ENCODE measurements at regions not wholly inside any gene's neighbourhood (a gene's known extent, or its start where the extent isn't known, plus 50 kb on each side); places are given as distances from the start of the nearest gene placed in this dataset.
"Not testable (repeated sequence)": the region's sequence is repeated elsewhere in the genome, so short reads cannot be mapped to it uniquely, and the experiment has no call there.

DNA sequence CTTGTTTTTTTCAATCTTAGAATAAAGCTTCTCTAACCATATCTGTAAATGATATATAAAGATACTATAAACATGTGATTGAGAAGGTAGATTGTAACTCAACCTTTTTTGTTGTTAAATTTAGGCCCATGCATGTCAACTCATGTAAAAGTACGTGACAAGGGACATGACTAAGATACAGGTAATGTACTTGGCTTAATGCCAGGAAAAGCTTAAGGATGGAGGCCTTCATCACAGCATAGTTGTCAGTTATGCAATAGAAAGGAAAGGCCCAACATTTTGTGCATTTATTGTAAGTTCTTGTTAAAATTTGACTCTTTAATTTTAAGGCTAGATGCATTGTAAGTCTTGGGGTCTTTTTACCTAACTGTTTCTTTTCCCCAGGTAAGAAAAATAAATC lies 305.1 kb downstream of the LTN1 start:
- ATAC-seq (no peak), DNase-seq (ENCODE audit: missing footprints) (no peak)
- intact Hi-C loops (cut with DNase I) = no loop called here

DNA sequence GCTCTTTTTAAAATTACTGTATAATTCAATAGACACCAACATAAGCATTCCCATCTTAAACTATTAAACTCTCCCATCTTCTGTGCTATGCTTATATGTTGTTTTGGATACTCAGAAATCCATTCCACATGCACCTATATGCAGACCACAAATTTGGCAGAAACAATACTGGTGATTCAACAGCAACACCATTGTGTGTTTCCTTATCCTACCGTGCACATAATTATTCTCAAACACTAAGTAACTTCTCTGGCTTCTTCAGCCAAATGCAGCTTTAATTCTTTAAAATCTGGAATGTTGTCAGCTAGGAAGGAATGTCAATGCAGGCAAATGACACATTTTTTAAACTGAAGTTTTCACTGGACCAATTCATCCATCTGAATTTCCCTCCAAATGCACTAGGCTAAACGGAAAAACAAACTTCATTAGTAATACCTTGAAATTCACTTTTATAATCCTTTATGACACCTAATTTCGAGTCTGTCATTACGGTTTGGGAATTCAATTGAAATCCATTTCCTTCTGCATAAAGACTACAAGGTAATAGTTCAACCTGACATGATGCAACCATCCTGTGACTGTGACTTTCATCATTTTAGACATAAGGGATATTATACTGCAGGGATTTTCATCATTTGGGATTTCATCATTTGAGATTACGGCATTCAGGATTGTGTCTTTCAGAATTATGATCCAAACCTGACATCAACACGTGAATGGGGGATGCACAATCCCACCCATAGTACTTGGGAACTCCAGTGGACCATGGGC lies 308.5 kb downstream of the LTN1 start:
- DNase-seq (ENCODE audit: missing footprints) (no peak), ATAC-seq (no peak)
- intact Hi-C loops (cut with DNase I) = no loop called here

DNA sequence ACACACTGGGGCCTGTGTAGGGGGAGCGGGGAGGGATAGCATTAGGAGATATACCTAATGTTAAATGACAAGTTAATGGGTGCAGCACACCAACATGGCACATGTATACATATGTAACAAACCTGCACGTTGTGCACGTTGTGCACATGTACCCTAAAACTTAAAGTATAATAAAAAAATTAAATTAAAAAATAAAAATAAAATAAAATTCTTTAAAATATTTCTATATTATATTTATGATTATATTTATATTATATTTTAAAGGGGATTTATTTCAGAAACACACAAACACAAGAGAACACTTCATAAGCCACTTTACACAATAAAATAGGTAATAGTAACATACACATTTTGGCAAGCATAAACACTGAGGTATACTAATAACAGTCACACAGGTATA lies 309.8 kb downstream of the LTN1 start:
- ATAC-seq; intact Hi-C loops (cut with DNase I); DNase-seq (ENCODE audit: missing footprints): not testable (repeated sequence)

DNA sequence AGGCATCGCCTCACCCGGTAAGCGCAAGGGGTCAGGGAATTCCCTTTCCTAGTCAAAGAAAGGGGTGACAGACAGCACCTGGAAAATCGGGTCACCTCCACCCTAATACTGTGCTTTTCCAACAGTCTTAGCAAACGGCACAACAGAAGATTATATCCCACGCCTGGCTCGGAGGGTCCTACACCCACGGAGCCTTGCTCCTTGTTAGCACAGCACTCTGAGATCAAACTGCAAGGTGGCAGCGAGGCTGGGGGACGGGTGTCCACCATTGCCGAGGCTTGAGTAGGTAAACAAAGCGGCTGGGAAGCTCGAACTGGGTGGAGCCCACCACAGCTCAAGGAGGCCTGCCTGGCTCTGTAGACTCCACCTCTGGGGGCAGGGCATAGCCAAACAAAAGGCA lies 315.6 kb downstream of the LTN1 start:
- intact Hi-C loops (cut with DNase I); DNase-seq (ENCODE audit: missing footprints); ATAC-seq: not testable (repeated sequence)

DNA sequence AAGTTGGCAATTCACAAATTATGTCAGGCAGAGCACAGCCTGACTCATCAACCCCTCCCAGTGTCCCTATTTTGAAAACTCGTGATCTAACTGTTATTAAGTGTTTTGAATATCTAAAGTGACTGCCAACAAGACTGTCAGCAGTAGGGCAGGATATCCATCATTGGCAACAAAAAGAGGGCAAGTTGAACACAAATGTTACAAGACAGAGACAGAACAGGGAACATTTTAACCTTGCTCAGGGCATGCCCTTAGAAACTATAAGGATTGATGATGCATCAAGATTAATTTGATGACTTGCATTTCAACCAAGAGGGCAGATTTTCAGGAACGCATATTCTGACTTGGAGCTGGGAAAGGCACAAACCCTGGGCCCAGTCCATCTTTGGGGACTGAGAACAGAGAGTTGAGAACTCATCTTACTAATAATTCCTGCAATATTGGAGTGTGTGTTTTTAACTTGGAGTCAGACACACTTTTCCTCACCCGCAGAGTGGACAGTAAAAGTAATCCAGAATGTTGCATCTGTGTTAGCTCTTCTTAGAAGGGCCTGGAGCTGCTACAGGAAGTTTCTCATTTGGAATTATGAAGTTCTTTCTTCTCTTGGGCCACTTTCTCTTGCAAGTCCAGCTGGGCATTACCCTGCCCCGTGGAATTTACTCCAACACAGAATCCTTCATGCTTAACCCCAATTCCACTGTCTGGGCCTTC lies 317.2 kb downstream of the LTN1 start:
- intact Hi-C loops (cut with DNase I) = no loop called here
- peak; percentile 84 for ATAC-seq
- no peak for DNase-seq (ENCODE audit: missing footprints)

DNA sequence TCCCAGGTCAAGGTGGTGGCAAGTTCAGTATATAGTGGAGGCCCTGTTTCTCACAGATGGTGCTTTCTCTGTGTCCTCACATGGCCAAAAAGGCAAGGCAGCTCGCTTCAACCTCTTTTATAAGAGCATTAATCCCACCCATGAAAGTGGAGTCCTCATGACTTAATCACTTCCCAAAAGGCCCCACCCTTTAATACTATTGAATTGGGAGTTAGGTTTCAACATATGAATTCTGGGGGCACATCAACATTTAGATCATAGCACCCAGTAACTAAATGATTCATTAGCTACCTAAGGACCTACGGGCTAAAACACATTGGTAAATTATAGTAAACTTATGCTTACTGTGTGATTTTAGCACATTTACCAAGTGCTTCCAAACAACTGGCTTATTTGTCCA lies 317.9 kb downstream of the LTN1 start:
- intact Hi-C loops (cut with DNase I) = no loop called here
- ATAC-seq = peak; percentile 26
- DNase-seq (ENCODE audit: missing footprints) = no peak

DNA sequence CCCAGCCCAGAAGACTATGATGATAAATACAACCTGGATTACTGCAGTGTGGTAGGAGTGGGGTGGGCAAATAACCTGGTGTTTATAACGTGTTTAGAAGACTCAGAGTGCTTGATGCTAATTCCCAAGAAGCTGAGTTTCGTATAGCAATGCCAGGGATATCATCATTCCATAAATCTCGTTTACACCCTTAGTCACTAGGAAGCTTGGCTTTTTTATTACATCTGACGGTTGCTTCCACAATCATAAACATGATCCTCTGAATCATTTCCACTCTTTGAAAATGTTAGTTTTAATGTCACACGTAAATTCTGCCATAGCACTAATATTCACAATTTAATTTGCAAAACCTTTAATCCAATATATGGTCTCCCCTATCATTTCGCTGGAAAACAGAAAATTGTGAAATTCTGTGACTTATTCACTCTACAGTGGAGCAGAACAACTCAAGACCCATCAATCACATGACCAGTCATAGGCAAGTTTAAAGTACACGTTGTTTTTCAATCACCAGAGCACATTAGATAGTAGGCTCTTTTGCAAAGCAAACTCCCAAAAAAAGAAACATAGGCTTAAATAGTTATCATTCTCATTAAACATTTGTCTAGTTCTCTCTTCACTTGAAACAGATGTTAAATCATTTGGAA lies 321.0 kb downstream of the LTN1 start:
- no peak for ATAC-seq
- intact Hi-C loops (cut with DNase I) = no loop called here
- DNase-seq (ENCODE audit: missing footprints) = no peak

DNA sequence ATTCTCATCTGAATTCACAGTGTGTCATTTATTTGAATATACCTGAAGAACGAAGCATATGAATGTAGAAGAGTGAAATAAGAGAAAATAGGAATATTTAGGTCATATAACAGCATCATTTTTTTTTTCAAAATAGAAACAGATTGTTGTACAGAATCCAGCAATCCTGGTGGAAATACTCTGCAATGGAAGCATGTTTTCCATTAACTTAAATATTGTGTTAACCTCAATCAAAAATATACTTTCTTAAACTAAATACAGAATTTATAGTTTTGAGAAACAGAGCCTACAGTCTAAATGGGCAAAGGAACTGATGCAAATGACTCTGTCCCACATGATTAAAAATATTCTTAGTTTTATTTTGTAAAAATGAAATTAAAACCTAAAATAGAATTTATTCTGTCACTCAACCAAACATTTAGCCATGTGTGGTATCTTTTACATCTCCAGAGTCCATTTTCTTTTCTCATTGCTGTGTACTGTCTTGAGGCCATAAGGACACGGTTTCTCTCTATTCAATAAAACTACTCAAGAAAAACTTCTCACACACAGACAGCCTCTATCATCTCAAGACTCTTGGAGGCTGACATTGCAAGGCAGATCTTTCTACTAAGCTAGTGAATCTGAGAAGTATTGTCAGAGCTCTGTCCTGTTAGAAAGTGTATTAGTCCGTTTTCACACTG lies 322.6 kb downstream of the LTN1 start:
- DNase-seq (ENCODE audit: missing footprints) (no peak), ATAC-seq (no peak)
- intact Hi-C loops (cut with DNase I) = no loop called here

DNA sequence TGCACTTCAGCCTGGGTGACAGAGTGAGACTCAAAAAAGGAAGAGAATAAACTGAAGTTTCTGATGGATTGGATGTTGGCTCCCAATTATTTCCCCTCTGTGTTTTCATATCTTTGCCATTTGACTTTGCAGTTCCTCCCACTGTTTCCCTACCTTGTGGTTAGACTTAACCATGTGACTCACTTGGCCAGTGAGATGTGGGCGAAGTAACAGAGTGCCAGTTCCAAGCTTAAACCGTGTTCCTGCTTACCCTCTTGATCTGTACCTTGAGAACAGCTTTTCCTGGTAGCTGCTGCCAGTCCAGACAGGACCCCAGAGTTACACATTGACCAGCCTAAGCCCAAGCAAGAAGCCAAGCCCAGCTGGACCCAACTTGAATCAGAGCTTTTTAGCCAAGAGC lies 323.4 kb downstream of the LTN1 start:
- intact Hi-C loops (cut with DNase I) = no loop called here
- no peak for ATAC-seq
- no peak for DNase-seq (ENCODE audit: missing footprints)

DNA sequence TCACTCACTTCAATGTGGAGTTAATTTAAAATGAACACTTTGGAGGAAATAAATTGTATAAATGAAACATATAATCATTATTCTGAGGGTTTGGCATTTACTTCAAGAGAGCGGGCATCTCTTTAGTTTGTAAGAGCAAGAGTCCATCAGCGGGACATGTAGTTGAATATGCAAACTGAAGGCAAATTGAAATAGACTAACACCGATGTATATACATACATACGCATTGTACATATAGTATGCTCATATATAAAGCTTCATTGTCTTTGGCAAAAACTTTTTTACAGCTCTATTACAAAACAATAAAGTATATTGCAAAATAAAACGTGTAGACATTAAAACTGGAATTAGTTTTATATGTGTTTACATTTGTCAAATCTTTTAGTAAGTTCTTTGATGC lies 328.9 kb downstream of the LTN1 start:
- no peak for ATAC-seq
- intact Hi-C loops (cut with DNase I) = no loop called here
- no peak for DNase-seq (ENCODE audit: missing footprints)

DNA sequence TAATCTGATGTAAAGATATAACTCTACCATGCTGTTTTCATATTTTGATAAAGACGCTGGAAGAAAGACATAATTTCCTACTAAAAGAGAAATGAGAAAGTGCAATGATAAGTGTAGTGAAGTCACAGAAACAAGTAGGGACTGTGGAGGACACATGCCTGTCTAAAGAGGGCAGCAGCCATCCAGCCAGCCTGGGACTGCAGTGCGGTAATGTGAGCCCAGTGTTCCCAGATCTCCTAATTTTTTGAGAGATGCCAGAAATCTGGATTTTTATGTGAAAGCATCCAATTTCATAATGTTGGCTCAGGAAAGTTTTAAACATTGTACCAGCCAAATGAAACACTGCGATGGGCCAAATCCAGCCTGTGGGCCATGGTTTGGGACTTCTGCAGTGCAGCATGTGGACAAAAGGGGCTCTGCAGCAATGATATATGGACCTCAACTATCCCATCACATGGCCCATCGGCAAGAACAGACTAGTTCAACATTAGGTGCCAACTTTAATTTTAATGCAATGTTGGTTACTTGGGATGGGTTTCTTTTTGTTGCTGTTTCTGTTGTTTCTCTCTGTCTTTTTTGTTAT lies 329.5 kb downstream of the LTN1 start:
- ATAC-seq = no peak
- DNase-seq (ENCODE audit: missing footprints) = no peak
- intact Hi-C loops (cut with DNase I) = no loop called here

DNA sequence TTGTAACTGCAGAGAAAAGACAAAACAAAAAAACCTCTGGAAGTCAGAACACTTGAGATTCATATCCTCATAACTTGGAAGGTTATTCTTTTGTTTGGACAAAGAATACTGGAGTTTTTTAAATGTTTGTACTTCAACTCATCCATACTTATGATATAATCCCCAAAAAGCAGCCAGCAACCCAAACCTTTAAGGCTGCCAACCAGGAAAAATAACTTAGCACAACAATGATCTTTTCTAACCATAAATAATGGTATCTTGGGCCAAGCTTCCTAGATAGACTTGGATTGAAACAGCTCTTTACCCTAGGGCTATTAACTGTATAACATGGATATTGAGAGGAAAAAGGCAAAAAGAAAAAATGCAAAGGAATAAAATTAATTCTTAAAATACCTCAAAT lies 335.1 kb downstream of the LTN1 start:
- DNase-seq (ENCODE audit: missing footprints) = no peak
- intact Hi-C loops (cut with DNase I) = no loop called here
- no peak for ATAC-seq

DNA sequence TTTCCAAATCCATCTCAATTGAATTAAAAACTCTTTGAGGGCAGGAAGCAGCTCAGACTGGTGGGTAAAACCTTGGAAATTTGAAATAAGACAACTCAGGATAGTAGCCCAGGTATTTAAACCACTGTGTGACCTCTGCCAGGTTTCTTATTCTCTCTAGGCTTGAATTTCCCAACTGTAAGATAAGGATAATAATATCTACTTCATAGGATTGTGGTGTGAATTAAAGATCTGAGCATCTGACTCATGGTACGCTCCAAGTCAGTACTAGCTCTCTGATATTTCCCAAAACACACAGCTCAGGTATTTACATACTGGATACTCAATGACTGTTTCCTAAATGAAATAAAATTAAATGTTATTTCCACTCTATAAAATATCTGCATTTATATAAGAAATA lies 337.2 kb downstream of the LTN1 start:
- DNase-seq (ENCODE audit: missing footprints) = no peak
- intact Hi-C loops (cut with DNase I) = no loop called here
- no peak for ATAC-seq

DNA sequence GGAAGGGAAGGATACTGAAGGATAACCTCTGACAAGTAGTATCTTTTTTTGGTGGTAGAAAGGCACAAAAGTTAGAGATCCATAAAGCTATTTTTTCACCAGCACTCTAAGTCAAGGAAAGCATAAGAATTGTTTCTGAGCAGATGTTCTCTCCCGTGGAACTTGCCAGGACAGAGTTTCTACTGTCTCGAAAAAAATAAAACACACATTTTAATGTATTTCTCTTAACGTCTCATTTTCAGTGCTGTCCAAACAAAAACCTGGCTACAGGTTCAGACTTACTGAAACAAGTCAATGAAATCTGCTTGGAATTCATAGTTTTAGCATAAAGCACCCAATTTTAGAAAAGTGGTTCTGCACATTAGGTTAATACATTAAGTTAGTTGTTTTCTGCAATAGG lies 338.3 kb downstream of the LTN1 start:
- no peak for ATAC-seq
- no peak for DNase-seq (ENCODE audit: missing footprints)
- intact Hi-C loops (cut with DNase I) = no loop called here

DNA sequence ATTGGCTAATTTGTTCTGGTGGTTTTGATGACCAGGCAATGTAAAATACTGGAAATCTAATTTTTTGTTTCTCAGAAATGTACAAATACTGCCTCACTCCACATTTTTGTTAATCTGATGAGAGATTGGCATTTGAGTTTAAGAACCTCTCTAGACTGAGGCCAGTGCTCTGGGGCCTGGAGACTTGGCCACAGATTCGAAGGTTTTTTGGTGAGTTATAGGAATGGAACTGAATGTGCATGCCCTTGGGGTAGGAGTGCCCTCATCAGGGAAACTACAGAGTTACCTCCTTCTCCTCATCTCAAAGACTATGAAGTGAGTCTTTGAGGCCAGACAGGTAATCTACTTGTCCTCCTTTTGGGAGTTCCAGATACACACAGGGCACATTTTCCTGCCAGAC lies 347.9 kb downstream of the LTN1 start:
- intact Hi-C loops (cut with DNase I) = no loop called here
- ATAC-seq = no peak
- no peak for DNase-seq (ENCODE audit: missing footprints)

DNA sequence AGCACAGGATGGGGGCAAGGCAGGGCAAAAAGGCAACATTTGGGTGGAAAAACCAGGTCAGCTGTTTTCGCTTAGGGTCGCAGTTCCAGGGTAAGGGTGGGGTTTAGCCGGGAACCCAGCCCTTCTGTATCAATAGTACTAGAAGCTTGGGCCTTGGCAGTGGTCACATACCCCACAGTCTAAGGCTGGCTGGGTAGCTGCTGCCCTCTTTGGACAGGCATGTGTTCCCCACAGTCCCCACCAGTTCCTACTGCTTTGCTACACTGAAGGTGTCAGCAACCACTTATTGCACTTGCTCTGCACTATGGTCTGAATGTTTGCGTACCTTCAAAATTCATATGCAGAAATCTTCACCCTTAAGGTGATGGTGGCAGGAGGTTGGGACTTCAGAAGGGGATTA lies 349.8 kb downstream of the LTN1 start:
- intact Hi-C loops (cut with DNase I) = no loop called here
- ATAC-seq (peak; percentile 46), DNase-seq (ENCODE audit: missing footprints) (no peak)

DNA sequence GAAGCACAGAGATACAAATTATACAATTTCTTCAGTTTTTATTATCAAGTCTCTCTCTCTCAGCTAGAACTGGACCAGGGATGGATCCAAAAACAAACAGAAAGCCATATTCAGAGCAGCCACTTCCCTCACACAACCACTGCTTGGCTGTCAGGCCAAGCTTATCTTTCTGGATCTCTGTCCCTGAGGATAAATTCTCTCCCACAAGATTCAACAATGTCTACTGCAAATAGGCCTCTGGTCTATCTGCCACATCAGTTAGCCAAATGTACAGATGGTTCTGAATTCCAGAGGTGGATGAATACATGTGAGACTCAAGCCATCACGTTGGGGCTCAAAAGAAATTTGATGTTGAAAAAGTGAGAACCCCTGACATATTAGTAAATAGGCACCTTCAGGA lies 350.9 kb downstream of the LTN1 start:
- ATAC-seq (no peak), DNase-seq (ENCODE audit: missing footprints) (no peak)
- intact Hi-C loops (cut with DNase I) = no loop called here

DNA sequence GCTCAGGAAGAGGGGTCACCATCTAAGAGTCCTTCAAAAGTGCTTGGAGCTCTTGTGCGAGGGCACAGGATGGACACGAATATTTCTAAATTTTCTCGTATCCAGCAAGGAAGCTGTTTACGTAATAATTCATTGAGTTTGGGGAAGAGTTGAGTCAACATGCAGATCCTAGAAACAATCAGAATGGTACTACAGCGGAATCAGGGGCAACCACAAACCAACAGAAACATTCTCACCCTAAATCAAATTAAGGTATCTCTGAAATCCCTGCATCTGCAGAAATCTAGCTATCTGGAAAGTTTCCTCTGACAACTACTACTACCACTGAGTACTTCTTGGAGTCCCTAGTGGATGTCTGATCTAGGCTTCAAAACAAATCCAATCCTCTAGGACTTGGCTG lies 352.4 kb downstream of the LTN1 start:
- ATAC-seq (no peak), DNase-seq (ENCODE audit: missing footprints) (no peak)
- intact Hi-C loops (cut with DNase I) = no loop called here

DNA sequence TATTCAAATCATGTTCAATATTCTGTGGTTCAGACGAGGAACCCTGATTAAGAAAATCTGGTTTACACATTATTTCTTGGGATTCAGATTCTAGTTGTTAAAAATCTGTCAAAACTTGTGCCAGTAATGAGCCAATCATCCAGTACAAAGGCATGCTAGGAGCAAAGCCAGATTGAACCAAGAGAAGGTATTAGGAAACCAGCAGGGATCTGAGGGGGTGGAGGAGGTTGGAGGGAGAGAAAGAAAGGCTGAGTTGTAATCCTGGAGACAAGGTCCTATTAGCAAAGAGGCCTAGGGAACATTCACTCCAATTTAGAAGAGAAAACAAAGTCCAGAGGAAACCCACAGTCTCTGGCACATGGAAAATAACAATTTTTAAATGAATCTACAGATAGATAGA lies 352.9 kb downstream of the LTN1 start:
- intact Hi-C loops (cut with DNase I) = loop anchor here (5.0 kb wide), 2 partner anchors 98 to 117 kb away; no protein-coding TSS in a partner anchor
- no peak for DNase-seq (ENCODE audit: missing footprints)
- ATAC-seq = no peak
